AML-193 (cell line): ENCODE measurements at regions not wholly inside any gene's neighbourhood (a gene's known extent, or its start where the extent isn't known, plus 50 kb on each side); places are given as distances from the start of the nearest gene placed in this dataset.

Experiments used
- DNase-seq, 2 experiments: peaks; one replicate each; lab custom pipeline; 2025; lab: John Stamatoyannopoulos, UW

DNA sequence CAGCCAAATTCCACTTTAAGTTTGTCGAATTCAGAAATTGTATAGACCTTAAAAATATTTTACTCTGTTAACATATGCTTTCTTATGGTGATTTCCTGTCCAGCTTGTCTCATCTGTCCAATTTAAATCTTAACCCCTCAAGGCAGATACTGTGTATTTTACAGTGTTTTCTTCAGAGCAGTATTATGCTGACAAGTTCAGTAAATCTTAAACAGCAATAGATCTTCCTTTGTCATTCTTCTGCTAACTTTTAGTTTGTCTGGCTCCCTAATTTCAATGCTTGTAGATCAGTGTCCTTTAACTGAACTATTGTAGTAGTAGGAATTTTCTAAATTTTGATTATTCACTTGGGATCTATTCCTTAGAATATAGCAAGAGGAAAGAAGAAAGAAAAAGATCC lies 52.8 kb upstream of the MEIS1 start:
- DNase-seq: no peak

DNA sequence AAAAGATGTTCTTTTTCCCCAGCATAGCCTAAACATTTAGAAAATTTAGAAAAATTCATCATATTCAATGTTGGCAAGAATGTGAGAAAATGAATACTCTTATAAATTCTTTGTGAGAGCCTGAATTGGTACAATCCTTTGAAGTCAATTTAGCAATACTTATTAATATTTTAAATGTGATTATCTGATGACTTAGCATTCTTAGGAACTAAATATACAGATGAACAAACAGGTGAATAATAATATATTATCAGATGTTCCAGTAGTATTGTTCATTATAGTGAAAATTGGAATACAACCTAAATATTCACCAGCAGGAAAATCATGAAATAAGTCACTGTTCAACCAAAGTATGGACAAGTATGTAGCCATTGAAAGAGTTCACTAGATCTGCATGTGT lies 55.5 kb upstream of the MEIS1 start:
- no peak for DNase-seq

DNA sequence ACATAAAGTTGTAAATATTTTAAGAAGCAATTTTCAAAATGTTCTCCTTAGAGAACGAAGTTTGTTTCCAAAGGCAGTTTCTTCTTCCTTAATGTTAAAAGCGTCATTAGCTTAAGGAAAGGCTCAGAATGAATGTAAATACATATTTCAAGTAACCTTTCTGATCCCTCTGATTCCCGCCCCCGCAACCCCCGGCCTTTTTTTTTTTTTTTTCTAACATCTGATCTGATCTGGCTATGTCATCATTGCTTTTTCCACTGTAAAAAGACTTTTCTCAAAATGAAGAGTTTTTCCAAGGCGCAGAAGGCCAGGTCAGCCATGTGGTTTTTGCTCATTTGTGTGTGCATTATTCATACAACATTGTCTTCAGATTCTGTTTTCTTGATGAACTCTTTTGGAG lies 57.1 kb upstream of the MEIS1 start:
- no peak for DNase-seq

DNA sequence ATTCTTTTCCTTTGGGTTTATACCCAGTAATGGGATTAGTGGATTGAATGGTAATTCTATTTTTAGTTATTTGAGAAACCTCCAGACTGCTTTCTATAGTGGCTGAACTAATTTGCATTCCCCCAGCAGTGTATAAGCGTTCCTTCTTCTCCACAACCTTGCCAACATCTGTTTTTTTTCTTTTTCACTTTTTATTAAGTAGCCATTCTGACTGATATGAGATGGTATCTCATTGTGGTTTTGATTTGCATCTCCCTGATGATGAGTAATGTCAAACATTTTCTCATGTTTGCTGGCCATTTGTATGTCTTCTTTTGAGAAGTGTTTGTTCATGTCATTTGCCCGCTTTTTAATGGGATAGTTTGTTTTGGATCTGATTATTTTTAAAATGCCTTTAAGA lies 64.1 kb upstream of the MEIS1 start:
- no peak for DNase-seq

DNA sequence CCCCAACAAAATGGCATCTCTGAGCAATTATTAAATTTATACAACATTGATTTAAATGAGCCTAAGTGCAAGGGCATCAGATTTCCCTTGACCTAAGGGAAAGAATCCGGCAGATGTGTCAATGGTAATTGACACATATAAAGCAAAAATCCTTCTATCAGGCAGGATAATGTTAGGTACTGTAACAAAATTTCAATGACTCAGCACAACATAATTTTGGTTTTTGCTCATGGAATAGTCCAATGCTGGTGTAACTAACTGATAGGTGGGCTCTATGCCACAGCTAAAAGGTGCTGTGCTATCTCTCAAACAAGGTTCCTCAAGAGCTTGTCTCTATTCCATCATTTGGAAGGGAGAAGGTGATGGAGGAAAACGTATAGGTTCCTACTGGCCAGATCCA lies 68.3 kb upstream of the MEIS1 start:
- DNase-seq: no peak

DNA sequence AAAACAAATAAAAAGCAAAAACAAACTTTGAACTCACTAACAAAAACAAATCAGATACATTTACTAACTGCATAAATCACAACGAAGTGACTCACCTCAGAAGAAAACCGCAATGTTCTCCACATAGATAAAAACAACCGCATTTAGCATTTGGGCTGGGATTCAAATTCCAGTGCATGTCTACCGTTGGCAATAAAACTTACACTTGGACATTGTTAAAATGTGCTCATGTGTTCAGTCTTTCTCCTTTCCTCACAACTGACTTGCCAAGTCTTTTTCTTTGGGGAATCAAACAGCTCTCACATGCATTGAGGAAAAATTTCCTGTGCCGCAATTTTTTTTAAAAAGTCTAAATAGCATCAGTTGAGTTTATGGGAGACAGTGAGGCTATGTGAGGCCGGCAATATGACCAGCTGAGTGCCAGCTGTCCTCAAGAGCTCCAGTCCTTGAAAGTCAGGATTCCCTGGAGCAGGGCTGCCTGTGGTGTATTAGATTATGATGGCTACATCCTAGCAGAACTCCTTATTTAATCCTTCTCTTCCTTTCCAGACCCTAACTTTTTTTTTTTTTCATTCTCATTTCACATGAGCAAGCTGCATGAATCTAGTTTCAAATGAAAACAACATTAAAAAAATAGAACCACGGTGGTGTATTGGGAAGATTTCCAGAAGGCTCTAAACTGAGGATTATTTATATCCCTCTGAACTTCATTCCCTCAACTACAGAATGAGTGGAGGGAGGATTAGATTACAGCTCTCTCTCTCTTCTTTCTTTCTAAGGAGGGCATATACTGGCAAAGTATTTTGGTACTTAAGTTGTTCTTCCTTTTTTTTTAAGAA lies 70.2 kb upstream of the MEIS1 start:
- DNase-seq: no peak

DNA sequence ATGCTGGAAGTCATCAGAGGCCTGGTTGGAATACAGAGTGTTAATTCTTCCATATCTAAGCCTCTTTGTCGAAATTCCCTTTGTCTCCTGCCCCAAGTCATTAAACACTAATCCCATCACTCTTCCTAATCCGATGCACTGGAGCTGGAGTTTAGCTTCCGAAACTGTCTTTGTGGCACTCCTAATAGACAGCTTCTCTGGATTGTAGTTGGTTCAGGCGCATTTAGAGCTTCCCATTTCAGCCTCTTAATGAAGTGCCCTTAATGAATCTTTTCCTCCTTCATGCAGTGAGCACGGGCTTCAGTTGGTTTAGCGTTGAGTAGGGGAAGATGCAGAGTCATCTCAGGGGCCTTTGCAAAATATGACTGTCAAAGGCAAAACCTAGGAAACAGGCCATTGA lies 72.2 kb upstream of the MEIS1 start:
- no peak for DNase-seq

DNA sequence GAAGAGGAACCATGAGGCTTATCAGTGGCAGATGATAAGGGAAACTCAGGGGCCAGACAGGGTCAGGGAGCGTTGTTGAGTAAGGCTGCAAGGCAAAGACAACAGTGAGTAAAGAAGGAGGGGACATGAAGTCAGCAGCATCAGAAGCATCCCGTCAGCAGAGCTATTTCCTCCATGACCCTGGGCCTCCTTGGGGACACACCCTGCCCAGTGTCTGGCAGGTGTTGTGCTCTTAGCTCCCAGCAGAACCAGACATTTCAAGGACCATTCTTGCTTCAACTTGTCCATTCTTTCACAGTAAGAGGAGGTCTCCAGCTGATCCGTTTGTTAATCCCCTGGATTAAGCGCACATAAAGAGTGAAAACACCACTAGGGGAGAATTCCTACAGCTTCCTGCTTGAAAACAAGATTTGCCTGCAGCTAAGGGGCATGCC lies 88.7 kb upstream of the MEIS1 start:
- no peak for DNase-seq

DNA sequence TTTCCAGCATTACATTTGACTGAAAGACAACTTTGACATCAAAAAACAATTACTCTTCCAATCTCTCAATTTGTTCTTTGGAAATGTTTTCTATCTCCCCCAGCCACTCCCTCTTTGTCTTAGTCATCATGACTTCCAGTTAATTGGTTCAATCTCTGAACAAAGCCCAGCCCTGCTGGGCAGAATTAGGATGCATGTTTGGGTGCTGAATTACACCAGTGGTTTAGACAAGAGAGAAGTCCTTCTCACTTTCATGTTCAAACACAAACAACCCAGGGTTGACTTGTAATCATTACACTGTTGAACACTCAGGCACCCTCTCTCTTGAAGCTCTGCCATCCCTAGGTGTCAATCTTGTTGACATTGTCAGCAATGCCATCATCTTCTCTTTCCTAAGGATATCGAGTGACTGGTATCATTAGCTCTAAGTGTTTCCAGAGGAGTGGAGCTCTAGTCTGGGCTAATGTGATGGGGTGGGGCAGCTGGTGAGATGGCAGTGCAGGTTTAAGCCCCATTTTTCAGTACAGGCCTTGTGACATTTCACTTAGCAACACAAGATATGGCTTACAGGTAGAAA lies 90.8 kb upstream of the MEIS1 start:
- no peak for DNase-seq

DNA sequence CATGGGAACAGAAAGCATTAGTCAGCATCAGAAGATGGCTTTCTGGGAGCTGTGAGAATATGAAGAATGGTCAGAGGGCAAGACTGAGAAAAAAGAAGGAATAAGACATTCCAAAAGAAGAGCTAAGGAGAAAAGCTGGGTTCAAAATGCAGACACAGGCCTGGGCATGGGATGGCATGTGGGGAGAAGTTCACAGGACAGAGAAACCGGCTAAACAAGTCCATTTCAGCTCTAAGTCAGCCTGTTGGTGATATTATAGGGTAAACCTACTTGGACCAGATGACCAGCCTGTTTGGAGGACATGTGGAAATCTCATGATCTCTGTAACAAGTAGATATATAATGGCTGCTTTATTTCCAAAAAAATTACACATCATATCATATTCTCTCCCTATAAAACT lies 91.7 kb upstream of the MEIS1 start:
- no peak for DNase-seq

DNA sequence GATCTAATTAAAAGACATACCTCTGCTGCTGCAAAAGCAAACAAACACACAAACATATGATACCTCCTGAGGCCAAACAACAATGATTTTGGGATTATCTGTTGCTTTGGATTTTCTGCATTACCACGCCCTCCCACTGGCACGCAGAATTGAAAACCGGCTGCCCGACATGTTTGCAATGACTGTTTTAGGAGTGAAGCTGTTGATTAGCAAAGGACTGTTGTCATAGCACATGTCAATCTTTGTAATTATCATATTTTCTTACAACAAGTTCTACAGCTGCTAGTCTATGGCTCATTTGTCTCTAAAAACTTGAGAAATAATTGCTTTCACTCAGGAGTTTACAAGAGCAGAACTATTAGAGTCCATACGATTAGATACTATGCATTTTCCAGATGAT lies 94.4 kb upstream of the MEIS1 start:
- no peak for DNase-seq

DNA sequence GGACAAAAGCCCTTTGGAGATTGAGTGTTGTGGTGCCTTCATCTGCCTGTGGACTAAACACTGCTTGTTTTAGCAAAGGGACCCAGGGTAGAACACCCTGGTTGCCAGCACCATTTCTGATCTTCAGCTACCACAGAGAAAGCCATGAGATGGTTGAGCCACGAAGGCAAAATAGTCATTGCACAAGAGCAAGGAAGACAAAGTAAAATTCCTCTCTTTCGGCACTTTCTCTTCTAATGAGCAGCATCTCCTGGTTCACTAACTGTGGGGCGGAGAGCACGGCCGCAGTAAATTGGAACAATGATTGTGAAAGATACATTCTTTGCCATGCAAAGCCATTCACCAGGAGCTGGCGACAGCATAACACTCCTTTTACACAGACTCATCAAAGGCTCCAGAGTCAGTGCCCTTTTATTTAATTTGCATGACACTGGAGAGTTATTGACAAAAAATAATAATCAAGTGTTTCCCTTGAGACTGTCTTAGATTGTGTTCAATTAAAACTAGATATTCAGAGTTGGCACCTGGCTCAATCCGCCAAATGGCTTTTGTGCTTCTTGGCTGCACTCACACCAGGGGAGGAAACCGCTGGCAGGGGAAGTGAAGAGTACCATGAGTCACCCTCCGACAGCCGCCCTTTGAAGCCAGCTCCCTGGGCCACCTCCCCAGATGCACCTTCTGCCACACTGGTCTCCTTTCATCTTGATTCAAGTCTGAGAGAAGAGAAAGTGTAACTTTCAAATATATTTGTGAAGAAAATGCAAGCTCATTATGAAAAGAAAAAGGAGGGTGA lies 100.5 kb upstream of the MEIS1 start:
- no peak for DNase-seq

DNA sequence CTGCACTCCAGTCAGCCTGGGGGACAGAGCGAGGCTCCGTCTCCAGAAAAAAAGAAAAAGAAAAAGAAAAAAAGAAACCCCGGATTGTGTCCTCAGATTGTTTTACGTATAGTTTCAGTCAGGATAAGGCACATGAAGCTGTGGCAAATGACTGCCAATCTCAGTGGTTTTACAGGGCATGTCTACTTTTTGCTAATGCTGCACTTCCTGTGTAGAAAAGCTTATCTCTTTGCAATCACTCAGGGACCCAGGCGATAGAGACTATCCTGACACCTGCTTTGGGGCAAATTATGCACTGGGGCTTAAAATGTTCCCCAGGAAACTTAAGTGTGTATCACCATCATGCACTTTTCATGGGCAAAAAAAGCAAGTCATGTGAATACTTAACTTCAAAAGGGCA lies 103.7 kb upstream of the MEIS1 start:
- no peak for DNase-seq

DNA sequence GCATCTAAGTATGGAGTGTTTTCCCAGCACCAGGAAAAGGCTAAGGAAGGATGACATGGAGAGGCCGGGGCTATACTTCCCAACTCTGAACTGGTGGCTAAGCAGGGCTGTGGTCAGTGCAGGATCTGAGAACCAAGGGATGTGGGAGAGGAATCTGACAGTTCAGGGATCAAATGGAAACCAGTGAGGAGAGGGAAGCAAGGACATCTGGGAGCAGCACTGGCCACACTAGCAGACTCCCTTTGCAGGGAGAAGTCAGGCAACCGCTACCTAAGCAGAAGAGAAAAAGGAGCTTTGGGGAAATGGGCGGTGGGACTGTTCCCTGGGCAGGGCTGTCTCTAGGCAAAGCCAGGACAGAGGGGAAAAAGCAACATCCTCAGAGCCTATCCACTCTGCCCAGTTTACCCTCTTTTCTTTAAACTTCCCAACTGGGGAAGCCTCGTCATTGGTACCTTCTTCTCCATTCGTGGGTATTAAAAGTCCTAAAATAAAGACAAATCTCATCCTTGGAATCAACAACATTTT lies 105.8 kb upstream of the MEIS1 start:
- no peak for DNase-seq

DNA sequence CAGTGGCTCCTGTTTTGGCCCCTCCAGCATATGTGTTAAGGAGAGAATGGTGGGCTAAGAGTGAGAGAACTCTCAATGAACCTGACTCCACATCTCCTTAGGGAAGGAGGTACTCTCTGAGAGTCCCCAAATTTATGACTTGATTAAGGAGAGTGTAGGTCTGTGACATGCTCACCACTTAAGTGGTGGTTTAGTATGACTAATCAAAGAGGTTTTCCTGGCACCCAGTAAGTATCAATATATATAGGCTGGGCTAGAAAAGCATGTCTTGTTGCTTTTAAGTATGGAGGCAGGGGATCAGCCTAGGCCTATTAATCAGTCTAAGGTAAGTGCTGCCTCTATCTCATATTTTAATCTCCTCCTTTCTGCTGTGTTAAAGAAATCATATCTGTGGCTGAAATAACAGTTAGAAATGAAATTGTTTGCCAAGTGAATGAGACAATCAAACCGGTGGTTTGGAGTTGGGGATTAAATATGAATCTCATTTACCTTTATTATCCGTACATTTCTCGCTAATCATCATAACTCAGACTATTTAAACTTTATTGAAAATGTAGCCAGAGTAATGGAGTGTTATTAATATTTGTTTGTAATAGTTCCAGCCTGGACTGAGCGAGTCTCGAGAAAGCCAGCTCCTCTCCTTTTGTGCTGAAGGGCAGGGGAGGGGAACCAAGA lies 107.7 kb upstream of the MEIS1 start:
- DNase-seq: no peak

DNA sequence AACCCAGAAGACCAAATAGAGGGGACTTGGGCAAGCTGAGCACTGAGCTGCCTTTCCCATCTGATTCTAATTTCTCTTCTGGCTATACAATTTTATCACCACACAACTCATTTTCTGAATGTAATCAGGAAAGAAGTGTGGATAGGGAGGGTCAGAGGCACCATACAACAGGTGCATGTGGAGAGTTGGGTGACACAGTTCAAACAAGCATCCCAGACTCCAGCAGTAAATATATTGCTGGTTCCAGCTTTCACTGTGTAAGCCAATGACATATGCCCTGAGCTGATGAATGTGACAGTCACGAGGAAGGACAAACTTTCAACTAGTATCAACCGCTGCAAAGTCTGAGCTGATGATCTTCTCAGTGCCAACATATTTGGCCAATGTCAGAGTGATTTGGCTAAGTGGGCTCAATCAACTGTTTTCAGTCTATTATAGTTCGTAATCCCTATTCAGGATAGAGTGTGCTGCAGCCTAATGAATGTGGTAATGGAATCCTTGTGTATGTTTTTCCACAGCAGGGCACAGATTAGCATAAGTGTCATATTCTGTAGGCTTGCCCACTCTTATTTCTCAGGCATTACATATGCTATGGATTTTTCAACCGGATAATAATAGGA lies 109.9 kb upstream of the MEIS1 start:
- DNase-seq: no peak

DNA sequence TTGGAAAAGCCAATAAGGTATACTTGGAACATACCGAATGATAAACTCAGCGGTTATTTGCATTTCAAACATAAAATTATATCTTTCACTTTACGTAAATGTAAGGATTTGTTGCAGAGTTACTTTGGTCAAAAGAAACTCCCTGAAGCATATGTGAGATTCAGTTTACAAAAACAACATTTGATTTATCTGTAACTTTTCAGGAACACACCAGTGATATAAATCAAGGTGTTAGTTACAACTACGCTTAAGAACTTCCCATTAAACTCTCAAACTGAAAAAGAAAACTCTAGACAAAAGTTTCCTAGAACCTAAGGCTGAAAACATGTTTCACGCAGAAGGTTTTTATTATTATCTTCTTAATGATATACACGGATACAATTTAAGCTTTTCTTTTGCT lies 110.6 kb upstream of the MEIS1 start:
- no peak for DNase-seq

DNA sequence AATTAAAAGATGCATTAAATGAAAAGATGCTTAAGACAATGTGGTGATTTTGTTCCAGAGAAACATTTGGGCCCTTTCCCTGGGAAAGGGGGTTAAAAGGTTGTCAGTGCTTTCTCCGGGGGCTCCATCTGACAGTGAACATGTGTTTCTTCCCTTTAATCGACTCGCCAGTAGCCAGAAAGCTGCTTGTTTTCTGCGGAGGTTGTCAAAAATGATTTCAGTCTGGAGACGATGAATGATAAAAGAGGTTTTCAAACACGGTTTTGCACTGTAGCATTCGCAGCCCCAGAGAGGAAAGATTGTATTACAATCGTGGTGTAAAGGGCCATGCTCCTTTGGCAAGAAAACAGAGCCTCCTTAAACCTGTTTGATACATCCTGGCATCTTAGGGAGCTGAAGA lies 111.5 kb upstream of the MEIS1 start:
- no peak for DNase-seq

DNA sequence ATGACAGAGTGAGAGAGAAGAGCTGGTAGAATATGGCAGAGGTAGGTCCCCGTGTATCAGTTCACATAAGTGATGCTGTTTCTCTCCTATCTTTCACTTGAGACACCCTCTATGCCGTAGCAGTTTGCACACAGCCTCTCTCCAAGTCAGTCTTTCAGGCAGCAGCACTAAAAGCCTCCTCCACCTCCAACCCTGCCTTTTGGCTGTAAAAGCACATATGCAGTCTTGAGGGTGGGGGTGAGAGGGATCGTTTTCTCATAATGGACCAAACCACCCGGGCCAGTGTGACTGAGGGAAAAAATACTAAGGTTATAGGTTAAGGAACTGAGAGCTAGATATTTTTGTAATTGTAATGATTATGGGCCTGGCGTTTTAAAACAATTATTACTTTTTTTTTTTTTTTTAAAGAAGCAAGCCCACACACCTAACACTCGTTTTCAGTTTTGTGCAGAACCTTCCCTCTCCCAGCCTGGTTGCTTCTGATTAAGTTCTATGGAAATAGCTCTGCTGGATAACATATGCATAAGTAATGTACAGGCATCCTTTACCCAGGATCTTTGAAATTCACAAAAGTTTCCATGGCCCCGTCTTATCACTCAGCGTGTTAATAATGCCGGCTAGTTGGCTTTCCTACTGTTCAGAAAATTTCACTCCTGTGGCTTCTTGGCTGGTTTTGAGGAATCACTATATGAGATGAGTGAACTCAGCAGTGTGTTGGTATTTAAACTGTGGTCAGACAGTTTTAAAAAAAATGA lies 112.2 kb upstream of the MEIS1 start:
- no peak for DNase-seq

DNA sequence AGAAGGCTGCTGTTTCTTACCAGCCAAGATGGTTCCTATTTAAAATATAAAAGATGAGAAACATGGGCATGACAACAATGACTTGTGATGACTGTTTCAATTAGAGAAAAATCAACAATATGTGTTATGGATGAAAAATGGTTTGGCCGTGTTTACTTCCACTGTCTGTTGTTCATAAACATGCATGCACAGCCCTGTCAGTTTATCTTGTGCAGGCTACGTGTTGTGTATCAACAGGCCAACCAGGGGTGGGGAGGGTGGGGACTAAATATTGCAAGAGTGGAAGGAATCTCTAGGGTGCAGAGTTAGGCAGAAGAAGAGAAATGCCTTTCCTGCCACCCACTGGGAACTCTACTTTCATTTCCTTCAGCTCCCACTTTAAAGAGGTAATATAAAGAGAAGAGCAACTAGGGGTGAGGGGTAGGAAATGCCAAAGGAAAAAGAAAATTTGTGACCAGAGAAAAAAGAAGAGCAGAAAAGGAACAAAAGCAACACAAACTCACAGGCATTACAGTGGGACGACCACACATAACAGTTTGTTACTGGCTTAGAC lies 116.8 kb upstream of the MEIS1 start:
- no peak for DNase-seq
